Prostate gland (tissue), 2 donors: ENCODE measurements at regions not wholly inside any gene's neighbourhood (a gene's known extent, or its start where the extent isn't known, plus 50 kb on each side); places are given as distances from the start of the nearest gene placed in this dataset.

Experiments
- DNase-seq: peaks from one replicate; pipeline ENCODE4 v3.0.0-alpha.2; 2019; ENCODE audit warnings: low spot score
- H3K27ac ChIP-seq, 2 donors: fragments of 200-600 bp; sonication (generic); 2 replicates each; pipeline ENCODE4 v1.5.1; 2017 to 2019
- H3K27me3 ChIP-seq: fragments of 200-600 bp; sonication (generic); replicated peaks from 2 replicates; pipeline ENCODE4 v1.5.1; 2019; ENCODE audit not compliant: insufficient read depth
- H3K36me3 ChIP-seq, 2 donors: fragments of 200-600 bp; sonication (generic); 1 replicate in 1 of 2; 2 replicates in 1 of 2; pipeline versions ENCODE4 v1.5.1 to v1.8.1; 2017 to 2019
- H3K4me1 ChIP-seq: fragments of 200-600 bp; sonication (generic); replicated peaks from 2 replicates; pipeline ENCODE4 v1.5.1; 2019
- H3K4me3 ChIP-seq, 2 donors: fragments of 200-600 bp; sonication (generic); 2 replicates each; pipeline ENCODE4 v1.5.1; 2017 to 2019
- H3K9me3 ChIP-seq: fragments of 200-600 bp; sonication (generic); 2 replicates; pipeline ENCODE4 v1.5.1; 2017
- CTCF ChIP-seq, 4 experiments: fragments of 200-600 bp in 2 of 4; fragments of 450-650 bp in 2 of 4; sonication (generic) in 2 of 4; IDR thresholded peaks; 1 replicate in 3 of 4; 2 replicates in 1 of 4; pipeline ENCODE4 v1.5.1; 2016 to 2019; ENCODE audit warnings: antibody characterized with exemption in 4 of 4, mild to moderate bottlenecking in 2 of 4, moderate library complexity in 2 of 4
- POLR2A ChIP-seq: fragments of 450-650 bp; IDR thresholded peaks from one replicate; pipeline ENCODE4 v1.6.1; 2016; ENCODE audit warnings: antibody characterized with exemption, mild to moderate bottlenecking
- POLR2AphosphoS5 ChIP-seq: sonication (generic); formaldehyde crosslinking; IDR thresholded peaks from one replicate; pipeline ENCODE4 v1.6.1; 2017; ENCODE audit warnings: antibody characterized with exemption
- WGBS: methylation state at CpG from one replicate; pipeline ENCODE4 v1.1.5; 2018; 5-methylcytosine and 5-hydroxymethylcytosine counted together
- intact Hi-C: fragments of 100-400 bp; cut with DNase I; formaldehyde crosslinking; loops from one replicate; pipeline ENCODE4 v1.14.2; 2022

DNA sequence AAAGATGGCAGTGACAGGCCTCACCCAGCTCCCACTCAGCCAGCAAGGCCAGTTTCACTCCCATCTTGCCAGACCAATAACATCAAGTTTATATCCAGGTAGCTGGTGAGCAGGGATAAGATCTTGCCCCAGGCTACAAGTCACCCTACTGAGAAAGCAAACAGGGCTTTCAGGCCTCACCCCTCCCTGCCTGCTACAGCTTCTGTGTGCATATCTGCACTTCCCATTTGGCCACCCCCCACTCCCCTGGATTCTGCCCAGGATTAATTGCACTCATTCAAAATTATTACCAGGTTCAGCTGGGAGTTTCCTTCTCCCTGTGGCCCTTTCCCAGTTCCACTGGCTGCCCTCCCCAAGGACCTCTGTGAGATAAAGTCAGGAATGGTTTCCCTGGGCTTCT is 352.1 kb downstream of the TBX15 start:
- no peaks in the 10 kb centered on the region for H3K4me1 ChIP-seq
- no peaks in the 10 kb centered on the region for H3K9me3 ChIP-seq
- DNase-seq = no peak
- H3K4me3 ChIP-seq = no peak overlapping the region
- no peaks in the 10 kb centered on the region for H3K36me3 ChIP-seq
- H3K27me3 ChIP-seq = no peaks in the 10 kb centered on the region
- intact Hi-C loops = no loop called here
- TF ChIP-seq POLR2AphosphoS5 (no peak), POLR2A (no peak), CTCF (IDR thresholded peaks at IDR 0.05) (no peak)
- H3K27ac ChIP-seq = no peak overlapping the region

DNA sequence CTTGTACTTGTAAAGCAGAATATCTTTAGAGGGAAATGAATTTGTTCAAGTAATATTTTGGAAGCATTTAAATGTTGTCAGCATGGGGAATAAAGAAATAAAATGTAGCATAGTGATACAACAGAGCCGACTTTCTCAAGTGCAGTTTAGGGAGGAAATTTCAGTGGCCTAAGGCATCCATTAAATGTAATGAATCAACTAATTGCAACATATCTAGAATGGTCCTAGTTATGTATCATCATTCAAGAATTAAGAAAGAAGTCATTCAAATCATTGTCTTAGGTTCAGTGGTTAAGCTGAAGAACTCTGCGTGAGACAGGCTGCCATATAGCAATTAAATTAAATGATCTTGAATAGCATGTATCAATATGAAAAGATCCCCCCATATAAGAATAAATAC is 360.7 kb downstream of the TBX15 start:
- Histone ChIP-seq H3K27ac (no peak overlapping the region), H3K4me1 (no peaks in the 10 kb centered on the region), H3K9me3 (no peaks in the 10 kb centered on the region), H3K4me3 (no peak overlapping the region), H3K36me3 (no peaks in the 10 kb centered on the region), H3K27me3 (no peaks in the 10 kb centered on the region)
- WGBS = 77% methylated on average over 2 of the region's 2 CpGs
- intact Hi-C loops = no loop called here
- no peak for DNase-seq
- no peak for TF ChIP-seq POLR2A
- TF ChIP-seq CTCF (IDR thresholded peaks at IDR 0.05) = no peak
- TF ChIP-seq POLR2AphosphoS5 = no peak

DNA sequence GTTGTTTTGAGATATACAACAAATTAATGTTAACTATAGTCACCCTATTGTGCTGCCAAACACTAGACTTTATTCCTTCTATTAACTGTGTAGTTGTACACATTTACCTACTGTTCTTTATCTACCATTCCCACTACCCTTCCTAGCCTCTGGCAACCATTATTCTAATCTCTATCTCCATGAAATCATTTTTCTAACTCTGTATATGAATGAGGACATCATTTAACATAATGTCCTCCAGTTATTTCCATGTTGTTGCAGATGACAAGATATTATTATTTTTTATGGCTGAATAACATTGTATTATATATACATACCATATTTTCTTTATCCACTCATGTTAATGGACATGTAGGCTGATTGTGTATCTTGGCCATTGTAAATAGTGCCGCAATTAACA is 366.3 kb downstream of the TBX15 start:
- no peaks in the 10 kb centered on the region for H3K4me1 ChIP-seq
- DNase-seq = no peak
- WGBS = 82% methylated on average over 1 of the region's 1 CpG
- H3K36me3 ChIP-seq = no peaks in the 10 kb centered on the region
- intact Hi-C loops = no loop called here
- no peak overlapping the region for H3K27ac ChIP-seq
- no peaks in the 10 kb centered on the region for H3K9me3 ChIP-seq
- H3K4me3 ChIP-seq = no peak overlapping the region
- TF ChIP-seq CTCF (IDR thresholded peaks at IDR 0.05) = no peak
- no peak for TF ChIP-seq POLR2AphosphoS5
- TF ChIP-seq POLR2A = no peak
- H3K27me3 ChIP-seq = no peaks in the 10 kb centered on the region

- H3K27ac ChIP-seq = no peak overlapping the region
- DNase-seq = no peak
- H3K27me3 ChIP-seq = no peaks in the 10 kb centered on the region
- H3K36me3 ChIP-seq = no peaks in the 10 kb centered on the region
- intact Hi-C loops = no loop called here
- H3K4me1 ChIP-seq = no peaks in the 10 kb centered on the region
- TF ChIP-seq POLR2A (no peak), POLR2AphosphoS5 (no peak), CTCF (IDR thresholded peaks at IDR 0.05) (no peak)
- 85% methylated on average over 3 of the region's 3 CpGs for WGBS
- no peak overlapping the region for H3K4me3 ChIP-seq
- H3K9me3 ChIP-seq = no peaks in the 10 kb centered on the region
Measured at GRCh38 chr1:118618618-118619340, 369.4 kb downstream of the TBX15 start.

- H3K4me1 ChIP-seq = no peaks in the 10 kb centered on the region
- WGBS = 0% methylated on average over 1 of the region's 1 CpG
- no peak for DNase-seq
Measured at GRCh38 chr1:118617916-118618315, 370.2 kb downstream of the TBX15 start.

More at GRCh38 chr1:118617916-118618315, 370.2 kb downstream of the TBX15 start:
- H3K4me3 ChIP-seq = no peak overlapping the region
- TF ChIP-seq POLR2A (no peak), POLR2AphosphoS5 (no peak), CTCF (IDR thresholded peaks at IDR 0.05) (no peak)
- no peak overlapping the region for H3K27ac ChIP-seq
- no peaks in the 10 kb centered on the region for H3K27me3 ChIP-seq
- H3K36me3 ChIP-seq = no peaks in the 10 kb centered on the region
- intact Hi-C loops = no loop called here
- no peaks in the 10 kb centered on the region for H3K9me3 ChIP-seq
